GM19043 (cell line): ENCODE measurements at regions not wholly inside any gene's neighbourhood (a gene's known extent, or its start where the extent isn't known, plus 50 kb on each side); places are given as distances from the start of the nearest gene placed in this dataset.

Experiments used
- ATAC-seq: cut with Tn5 transposase; IDR thresholded peaks from one replicate; pipeline ENCODE4 v1.9.1; 2021; ENCODE audit warnings: low read depth; ENCODE audit not compliant: unreplicated experiment

DNA sequence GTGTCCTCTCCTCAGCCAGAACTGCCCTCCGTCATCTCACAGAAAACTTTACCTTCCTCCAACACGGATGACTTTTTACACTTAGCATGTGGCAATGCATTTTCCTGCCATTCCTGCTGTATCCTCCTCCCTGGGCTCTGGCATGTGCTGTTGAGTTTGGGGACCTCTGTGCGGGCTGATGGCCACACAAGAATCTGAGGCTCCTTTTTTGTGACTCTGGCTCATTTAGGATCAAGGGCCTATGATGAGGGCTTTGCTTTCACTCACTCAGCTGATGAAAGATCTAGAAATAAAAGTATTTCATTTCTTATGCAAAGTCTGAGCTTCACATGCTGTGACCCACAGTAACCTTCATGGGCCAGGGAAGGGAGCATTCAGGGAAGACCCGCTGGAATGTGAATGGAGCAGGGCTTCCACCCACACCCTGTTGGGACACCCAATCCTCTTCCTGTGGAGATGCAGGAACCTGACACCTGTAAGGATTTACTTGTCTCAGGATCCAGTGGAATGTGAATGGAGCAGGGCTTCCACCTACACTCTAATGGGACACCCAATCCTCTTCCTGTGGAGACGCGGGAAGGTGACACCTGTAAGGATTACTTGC, 500.3 kb upstream of the MKI67 start:
- ATAC-seq, result no peak

DNA sequence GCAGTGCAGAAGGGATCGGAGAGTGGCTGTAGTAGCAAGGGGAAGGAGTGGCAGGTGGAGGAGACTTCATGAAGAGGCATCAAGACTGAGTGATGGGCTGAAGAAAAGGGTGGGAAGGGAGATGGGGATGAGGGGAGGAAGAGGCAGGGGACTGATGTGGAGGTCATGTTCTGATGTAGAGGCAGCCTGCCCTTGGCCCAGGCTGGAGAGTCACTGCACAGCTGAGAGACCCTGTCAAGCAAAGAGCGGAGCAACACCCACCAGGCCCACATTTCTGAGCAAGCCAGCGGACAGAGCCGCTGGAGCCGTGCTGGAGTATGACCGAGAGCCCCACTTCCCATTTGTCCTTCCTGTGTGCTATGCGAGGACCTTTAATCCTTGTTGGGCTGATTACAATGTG, 501.6 kb upstream of the MKI67 start:
- no peak for ATAC-seq

DNA sequence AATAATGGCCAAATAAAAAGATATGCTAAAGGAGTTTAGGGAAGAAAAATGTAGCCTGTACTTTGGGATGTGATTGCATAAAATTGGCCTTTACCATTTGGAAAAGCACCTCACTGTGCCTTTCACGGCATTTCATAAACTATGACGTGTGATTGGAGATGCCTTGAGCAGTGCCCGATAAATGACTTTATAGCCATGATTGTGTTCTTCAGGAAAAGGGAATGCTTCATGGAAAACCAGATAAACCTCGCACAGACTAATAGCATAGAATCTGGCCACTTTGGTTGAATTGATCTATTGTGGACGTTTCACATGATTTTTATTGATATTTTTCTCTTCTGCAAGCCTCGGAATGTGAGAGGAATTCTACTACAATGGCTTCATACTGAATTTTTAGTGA, 502.0 kb upstream of the MKI67 start:
- no peak for ATAC-seq

DNA sequence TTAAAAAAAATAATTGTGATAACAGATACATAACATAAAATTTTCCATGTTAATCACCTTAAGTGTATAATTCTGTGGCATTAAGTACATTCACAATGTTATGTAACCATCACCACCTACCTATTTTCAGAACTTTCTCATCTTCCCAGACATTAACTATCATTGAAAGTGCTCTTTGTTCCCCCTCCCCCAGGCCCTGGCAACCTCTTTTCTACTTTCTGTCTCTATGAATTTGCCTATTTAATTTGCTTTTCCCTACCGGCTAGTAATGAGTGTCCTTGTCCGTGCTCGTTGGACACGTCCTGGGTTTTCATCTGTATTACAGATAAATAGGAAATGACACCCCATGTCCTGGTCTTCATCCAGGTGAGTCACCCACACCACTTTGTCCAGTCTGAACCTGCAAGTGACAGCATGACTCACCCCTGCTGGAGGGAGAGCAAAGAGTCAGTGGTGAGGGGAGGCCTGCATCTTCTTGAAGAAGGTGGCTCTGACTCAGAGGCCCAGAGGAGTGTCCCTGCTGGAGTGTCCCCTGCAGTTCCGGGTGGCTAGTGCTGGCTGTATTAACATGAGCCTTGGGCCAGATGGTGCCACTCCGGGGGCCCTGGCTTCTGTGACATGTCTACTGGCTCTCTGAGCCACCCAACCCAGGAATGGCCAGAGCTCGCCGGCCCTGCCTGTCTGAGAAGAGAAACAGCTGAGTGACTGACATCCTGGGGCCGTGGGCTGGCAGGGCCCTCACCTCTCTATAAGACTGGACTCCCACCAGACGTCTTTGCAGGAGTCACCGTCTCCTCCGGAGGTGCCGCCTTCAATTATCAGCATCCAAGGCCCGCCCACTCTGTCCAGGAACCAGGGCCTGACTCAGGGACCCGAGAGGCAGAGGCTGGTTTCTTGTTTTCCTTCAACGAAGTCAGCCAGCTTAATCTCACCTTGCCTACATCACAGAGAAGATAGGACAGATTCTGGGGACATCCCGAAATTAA, 503.2 kb upstream of the MKI67 start:
- no peak for ATAC-seq

DNA sequence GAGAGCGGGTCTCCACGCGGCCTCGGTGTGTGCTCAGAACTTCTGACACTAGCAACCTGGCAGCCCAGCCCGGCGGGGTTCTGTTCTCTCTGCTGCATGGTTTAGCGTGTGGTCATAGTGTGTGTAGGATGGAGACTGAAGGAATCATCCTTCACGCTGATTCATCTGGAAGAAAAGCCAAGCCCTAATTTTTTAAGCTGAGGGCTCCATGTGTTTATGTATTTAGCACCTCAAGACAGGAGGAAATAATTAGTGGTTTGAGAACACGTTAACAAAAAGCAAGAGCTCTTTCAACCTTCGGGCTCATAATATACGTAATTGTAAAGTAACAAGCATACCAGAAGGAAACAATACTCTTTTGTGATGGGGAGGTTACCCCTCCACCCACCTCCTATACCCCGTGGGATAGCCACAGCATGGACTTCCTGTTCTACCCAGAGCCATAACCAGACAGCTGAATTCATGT, 504.6 kb upstream of the MKI67 start:
- no peak for ATAC-seq

DNA sequence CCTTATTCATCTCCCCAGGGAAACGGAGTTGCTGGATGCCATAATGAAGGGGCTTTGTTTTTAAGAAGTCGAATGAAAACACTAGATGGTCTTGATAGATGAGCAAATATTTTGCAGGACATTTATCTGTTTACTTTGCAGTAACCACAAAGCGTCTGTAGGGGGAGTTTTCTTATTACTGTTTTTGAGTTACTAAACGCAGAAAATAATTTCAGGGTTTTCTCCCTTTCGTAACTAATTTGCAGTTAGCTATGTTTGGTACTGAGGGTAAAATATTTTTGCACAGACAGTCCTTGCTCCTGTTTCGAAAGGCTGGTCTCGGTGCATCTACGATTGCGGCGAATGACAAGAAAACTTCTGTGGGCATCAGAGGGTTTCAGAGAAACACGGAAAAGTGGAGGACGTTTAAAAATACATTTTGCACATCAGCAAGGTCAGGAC, 505.6 kb upstream of the MKI67 start:
- no peak for ATAC-seq

DNA sequence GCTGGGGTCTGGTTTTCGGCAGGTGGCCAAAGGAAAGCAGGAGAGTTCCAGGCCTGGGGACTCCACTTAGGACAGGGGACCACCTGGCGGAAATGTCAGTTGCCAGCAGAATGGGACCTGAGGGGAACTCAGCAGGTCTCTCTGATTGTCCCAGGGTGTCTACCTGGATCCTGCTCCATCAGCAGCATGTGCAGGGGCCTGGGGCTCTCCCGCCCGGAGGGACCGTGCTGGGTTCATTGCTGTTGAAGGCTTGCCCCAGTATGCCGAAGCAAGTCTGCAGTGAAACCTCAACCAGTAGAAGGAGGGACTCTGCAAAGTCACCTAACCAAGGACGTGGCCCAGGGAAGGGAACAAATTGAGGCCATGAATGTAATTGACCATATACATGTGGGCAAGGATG, 506.5 kb upstream of the MKI67 start:
- ATAC-seq, result no peak

DNA sequence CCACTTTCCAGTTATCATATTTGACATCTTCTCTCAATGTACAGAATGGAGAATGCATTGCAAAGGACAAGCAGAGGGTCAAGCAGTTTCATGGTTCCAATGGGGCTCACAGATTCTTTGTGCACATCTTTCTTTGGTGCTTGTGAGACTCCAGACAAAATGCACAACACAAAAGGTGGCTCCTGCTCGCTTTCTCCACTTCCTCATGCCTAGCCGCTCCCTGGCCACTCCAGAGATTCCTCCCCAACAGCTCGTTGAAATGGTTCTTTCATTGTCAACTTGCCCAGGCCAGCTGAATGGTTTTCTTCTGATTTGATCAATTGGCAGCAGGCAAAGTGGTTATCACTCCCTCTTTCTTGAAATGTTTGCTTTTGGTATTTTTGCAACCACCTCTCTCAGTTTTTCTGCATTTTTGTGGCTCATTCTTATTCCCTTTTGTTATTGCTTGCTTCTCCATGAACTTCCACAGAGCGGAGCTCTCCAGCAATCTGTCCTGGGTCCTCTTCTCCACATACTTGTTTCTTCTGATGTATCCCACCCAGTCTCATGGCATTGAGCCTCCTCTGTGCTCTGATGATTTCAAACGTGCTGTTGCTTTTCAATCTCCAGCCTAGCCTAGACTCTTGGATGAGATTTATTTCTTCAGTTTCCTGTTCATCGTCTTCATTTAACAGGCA, 507.8 kb upstream of the MKI67 start:
- no peak for ATAC-seq

DNA sequence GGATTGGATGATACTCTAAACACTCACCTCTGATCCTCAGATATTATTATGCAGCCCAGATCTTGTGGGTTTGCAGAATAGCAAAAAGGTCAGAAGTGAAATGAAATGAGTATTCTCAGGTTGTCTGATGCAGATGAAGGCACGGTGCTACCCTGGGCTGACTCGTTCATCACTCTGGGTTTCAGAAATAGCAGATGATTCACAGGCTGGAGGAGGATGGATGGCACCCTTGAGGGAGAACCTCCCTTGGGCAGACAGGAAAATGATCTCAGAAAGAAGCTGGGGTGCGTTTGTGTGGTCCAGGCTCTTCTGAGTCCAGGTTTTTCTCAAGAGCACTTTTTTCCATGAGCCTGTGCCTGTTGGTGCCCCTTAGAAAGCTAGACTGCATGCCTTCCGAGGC, 515.8 kb upstream of the MKI67 start:
- no peak for ATAC-seq

DNA sequence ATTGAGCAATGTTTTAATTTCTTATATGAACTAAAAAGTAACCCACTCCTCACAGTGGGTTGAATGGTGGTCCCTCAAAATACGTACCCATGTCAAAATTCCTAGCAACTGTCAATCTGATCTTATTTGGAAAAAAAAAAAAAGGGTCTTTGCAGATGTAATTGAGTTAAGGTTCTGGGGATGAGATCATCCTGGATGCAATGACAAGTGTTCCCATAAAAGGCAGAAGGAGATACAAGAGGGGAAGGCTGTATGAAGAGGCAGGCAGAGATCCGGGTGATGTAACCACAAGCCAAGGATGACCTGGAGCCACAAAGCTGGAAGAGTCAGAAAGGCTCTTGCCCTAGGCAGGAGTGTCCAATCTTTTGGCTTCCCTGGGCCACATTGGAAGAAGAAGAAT, 516.3 kb upstream of the MKI67 start:
- ATAC-seq, result no peak

DNA sequence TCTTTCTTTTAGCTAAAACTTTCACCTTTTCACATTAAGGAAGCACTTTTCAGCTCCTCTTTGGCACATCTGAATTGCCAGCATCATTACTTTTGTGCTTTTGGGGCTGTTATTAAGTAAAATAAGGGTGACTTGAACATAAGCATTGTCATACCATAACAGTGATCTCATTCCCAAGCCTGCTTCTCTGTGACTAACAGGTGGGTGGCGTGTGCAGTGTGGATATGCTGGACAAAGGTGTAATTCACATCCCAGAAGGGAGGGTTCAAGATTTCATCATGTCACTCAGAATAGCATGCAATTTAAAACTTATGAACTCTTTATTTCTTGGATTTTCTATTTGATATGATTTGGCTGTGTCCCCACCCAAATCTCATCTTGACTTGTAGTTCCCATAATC, 517.4 kb upstream of the MKI67 start:
- ATAC-seq, result no peak

DNA sequence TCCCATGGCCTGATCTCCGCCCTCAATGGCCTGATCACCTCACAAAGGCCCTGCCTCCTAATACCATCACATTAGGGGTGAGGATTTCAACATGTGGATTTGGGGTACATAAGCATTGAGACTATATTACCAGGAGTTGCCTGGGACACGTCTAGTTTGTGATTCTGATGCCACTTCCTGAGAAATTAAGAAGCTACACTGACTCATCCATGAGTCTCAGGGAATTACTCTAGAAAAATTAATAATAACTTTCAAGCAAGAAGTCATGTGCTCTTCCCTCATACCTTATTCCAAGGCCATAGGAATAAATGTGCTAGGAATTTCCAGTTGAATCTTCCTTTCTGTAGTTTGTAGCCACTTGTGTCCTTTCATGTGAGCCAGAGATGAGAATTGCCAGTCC, 519.3 kb upstream of the MKI67 start:
- ATAC-seq, result no peak

DNA sequence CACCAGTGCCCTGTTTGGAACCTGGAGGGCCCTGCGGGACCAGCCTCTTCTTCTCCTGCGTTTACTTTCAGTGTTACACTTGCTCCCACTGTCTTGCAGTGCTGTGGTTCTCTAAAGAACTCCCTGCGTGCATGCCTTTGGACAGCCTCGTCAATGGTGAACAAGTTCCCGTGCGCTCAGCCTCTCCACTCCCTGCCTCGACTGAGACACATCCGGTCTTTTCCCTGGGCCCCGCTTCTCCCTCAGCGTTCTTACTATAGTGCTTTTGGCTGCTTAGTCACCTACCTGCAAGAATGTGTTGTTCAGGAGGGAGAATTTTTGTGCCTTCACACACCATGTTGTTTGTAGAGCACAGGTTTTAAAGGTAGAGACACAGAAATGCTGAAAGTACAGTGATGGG, 520.7 kb upstream of the MKI67 start:
- no peak for ATAC-seq

DNA sequence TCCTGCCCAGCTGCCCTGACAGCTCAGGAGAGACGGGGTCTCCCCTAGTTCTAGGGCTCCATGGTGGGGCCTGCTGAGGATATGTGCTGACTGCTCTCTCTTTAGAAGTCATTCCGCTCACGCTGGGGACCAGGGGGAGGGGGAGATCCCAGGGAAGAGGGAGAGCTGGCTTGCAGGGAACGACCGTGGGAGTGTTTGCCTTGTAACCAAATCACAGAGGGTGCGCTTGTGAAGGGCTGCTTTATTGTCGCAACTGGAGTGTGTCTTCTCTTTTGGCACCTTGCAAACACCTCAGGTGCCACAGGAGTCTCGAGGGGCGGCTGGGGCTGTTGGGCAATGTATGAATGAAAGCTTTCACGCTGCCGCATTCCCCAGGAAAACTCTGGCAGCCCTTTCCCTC, 531.3 kb upstream of the MKI67 start:
- no peak for ATAC-seq

DNA sequence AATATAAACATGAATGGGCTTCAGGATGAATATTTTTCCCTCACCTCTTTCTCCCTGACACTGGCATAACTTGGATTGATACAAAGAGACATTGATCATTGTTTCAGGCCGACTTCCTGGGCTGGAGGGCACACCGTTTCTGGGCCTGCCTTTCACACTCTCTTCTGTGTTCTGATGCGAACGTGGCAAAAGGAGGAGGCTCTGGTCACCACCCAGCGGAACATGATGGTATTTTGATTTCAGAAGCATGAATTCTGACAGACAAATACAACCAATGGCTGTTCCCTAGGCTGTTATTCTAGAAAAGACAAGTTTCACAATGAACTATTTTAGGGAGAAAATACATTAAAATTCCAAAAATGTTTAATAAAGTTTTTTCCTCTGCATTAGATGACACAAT, 534.5 kb upstream of the MKI67 start:
- ATAC-seq, result no peak

DNA sequence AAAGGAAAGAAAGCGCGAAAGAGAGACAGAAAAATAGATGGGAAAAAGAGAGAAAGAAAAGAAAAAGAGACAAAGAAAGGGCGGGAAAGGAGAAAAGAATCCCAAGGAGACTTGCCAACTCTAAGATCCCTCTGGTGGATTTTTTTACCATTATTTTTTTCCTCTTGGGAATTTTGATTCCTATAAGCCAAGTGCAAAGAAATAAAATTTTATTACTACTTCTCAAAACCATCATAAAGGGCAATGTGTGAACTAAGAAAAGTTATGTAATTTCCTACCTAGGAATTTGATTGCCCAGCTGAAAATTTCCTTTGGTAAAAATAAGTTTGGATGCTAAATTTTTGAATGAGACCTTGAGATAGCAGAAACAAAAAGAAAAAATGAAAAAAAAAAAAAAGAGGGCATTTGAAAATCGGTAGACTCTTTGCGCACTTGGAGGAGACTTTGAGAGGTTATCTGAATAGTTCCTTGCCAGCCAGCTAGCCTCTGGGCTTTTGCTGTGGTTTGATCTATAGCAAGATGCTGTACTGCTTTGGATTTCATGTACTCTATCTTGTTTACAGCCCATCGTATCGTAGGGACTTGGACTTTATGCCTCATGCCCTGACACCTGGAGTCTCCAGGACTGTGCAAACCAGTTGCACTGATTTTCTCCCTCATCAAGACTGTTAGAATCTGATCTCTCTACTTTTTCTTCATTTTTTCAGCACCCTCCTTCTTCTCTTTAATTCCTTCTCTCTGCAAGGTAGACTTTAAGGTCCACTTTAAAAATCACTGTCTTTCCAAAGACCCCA, 535.4 kb upstream of the MKI67 start:
- no peak for ATAC-seq

DNA sequence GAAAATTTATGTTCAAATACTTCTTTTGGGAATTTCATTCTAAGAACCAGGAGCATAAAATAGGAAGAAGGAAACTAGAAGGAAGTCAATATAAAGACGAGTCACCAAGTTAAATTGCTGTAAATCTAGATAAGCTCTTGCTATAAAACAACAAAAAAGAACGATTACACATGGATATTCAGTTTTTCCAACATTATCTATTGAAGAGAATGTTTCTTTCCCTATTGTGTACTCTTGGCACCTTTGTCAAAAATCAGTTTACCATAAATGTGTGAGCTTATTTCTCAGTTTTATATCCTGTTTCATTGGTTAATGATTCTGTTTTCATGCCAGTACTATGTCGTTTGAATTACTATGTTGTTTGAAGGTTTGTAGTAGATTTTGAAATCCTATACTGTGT, 536.3 kb upstream of the MKI67 start:
- ATAC-seq, result no peak

DNA sequence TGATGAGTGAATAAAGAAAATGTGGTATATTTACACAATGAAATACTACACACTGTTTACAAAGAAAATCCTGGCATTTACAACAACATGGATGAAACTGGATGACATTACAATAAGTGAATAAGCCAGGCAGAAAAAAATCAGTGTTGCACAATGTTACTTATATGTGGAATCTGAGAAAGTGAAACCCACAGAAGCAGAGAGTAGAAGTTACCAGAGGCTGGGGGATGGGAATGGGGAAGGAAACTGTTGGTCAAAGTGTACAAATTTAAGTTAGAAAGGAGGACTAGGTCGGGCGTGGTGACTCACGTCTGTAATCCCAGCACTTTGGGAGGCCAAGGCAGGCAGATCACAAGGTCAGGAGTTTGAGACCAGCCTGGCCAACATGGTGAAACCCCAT, 538.5 kb upstream of the MKI67 start:
- ATAC-seq, result no peak

DNA sequence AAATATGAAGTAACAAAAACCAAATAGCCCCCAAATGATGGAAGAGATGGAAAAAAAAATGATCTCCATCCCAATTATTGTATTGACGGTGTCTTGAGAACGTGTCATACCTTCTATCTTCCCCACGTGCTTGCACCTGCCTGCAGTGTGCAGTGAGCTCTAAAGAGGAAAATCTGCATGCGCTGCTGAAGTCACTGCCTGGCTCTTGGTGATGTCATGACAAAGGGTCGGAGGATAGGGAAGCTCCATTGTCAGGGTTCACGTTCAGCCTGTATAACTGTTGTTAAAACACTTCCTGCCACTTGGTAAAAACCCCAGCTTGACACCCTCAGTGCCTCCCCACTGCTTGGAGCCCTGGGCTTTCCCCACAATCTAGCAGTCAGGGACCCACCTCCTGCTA, 549.2 kb upstream of the MKI67 start:
- ATAC-seq, result no peak

DNA sequence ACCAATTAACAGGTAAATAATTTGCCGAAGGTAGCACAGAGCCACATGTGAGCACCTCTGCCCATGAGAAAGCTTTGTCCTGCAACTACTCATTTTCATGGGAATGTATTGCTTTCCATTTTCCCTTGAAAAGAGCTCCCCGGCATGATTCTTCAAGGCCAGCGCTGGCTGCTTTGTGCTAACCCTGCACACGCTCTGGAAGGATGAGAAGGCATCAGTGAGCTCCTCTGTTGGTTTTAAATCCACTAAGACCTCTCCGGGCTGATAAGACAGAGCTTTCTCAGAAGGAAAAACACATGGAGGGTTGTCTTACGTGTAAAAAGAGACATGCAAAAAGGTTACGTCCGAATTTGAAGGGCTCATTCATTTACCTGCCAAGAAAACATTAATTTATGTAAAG, 553.9 kb upstream of the MKI67 start:
- ATAC-seq, result no peak

DNA sequence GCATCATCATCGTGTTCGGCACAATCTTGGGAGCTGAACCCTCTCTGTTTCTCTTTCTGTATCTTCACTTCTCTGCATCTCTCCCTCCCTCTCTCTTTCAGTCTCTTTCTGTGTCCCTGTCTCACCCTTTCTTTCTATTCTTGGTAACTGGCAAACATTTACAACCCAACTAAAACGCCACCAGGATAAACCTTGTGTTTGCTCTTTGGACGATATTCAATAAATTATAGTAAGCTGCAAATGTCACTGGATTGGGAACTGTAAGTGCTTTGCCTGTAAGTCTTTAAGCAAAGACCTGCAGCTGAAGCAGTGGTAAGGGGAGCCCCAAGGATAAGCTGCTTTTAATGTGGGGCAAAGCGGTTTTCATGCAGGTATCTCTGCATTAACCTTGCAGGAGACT, 558.0 kb upstream of the MKI67 start:
- no peak for ATAC-seq
